ENCODE measurements at regions not wholly inside any gene's neighbourhood (a gene's known extent, or its start where the extent isn't known, plus 50 kb on each side); places are given as distances from the start of the nearest gene placed in this dataset.
"Not testable (repeated sequence)": the region's sequence is repeated elsewhere in the genome, so short reads cannot be mapped to it uniquely, and the experiment has no call there.

GRCh38 chr6:100210137-100211117 is 216.4 kb upstream of the MCHR2 start:
- no peaks in the 10 kb centered on the region for H3K27me3 ChIP-seq (replicated peaks)
- no peak for DNase-seq
- H3K4me3 ChIP-seq (ENCODE audit: low read depth, low read length), result no peak overlapping the region
- in situ Hi-C loops (cut with HindIII; ENCODE audit: low pct_ligation_motif_present, low sequenced_read_pairs), result no loop called here
- no peaks in the 10 kb centered on the region for H3K36me3 ChIP-seq (replicated peaks)
- TF ChIP-seq, protein P1, sequence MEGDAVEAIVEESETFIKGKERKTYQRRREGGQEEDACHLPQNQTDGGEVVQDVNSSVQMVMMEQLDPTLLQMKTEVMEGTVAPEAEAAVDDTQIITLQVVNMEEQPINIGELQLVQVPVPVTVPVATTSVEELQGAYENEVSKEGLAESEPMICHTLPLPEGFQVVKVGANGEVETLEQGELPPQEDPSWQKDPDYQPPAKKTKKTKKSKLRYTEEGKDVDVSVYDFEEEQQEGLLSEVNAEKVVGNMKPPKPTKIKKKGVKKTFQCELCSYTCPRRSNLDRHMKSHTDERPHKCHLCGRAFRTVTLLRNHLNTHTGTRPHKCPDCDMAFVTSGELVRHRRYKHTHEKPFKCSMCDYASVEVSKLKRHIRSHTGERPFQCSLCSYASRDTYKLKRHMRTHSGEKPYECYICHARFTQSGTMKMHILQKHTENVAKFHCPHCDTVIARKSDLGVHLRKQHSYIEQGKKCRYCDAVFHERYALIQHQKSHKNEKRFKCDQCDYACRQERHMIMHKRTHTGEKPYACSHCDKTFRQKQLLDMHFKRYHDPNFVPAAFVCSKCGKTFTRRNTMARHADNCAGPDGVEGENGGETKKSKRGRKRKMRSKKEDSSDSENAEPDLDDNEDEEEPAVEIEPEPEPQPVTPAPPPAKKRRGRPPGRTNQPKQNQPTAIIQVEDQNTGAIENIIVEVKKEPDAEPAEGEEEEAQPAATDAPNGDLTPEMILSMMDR (IDR thresholded peaks at IDR 0.05; ENCODE audit: low read depth, low read length, missing control alignments), result no peak
- H3K27ac ChIP-seq, result no peak overlapping the region

DNA sequence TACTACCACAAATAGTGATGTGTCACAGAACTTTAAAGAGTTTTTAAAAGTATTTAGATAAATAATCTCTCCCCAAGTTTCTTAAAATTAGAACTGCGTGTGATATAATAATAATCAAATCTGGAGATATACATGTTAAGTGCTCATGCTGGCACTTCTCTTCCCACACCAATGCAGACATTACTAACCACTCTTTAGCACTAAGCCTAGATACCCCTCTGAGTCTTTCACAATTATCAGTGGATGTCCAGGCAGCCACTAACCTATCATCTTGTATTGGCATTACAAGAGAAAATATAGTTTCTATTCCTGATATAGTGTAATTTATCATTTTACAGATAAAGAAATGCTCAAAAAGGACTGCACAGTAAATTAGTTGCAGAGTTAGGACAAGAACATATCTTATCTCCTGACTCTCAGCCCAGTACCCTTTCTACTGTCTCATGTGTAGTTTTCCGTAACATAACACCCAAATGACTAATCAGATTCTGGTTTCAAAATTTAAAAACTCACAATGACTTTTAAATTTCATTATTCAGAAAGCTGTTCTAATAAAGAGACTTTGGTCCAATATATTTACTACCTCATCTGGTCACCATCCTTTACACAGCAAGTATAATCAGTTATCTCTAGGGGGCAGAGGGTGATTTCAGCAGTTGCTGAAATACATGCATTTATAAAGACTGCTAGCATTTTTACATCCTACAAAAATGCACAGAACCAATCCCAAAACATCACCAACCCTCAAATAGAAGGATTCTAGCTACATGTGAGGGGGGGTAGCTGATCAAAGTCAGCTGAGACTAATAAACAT is 215.5 kb upstream of the MCHR2 start:
- no peak overlapping the region for H3K4me3 ChIP-seq (ENCODE audit: low read depth, low read length)
- H3K36me3 ChIP-seq (replicated peaks), result no peaks in the 10 kb centered on the region
- TF ChIP-seq, protein P1 (IDR thresholded peaks at IDR 0.05; ENCODE audit: low read depth, low read length, missing control alignments), result no peak
- H3K27me3 ChIP-seq (replicated peaks), result no peaks in the 10 kb centered on the region
- in situ Hi-C loops (cut with HindIII; ENCODE audit: low pct_ligation_motif_present, low sequenced_read_pairs), result no loop called here
- no peak overlapping the region for H3K27ac ChIP-seq
- DNase-seq, result no peak

GRCh38 chr6:100203400-100203799 is 209.4 kb upstream of the MCHR2 start:
- peak overlapping the region; percentile 99 for H3K27ac ChIP-seq
- no peak overlapping the region for H3K4me3 ChIP-seq (ENCODE audit: low read depth, low read length)
- in situ Hi-C loops (cut with HindIII; ENCODE audit: low pct_ligation_motif_present, low sequenced_read_pairs), result no loop called here
- peak; percentile 88 for DNase-seq
- H3K27me3 ChIP-seq (replicated peaks), result no peaks in the 10 kb centered on the region
- H3K36me3 ChIP-seq (replicated peaks), result no peaks in the 10 kb centered on the region
- TF ChIP-seq, protein P1 (IDR thresholded peaks at IDR 0.05; ENCODE audit: low read depth, low read length, missing control alignments), result no peak

DNA sequence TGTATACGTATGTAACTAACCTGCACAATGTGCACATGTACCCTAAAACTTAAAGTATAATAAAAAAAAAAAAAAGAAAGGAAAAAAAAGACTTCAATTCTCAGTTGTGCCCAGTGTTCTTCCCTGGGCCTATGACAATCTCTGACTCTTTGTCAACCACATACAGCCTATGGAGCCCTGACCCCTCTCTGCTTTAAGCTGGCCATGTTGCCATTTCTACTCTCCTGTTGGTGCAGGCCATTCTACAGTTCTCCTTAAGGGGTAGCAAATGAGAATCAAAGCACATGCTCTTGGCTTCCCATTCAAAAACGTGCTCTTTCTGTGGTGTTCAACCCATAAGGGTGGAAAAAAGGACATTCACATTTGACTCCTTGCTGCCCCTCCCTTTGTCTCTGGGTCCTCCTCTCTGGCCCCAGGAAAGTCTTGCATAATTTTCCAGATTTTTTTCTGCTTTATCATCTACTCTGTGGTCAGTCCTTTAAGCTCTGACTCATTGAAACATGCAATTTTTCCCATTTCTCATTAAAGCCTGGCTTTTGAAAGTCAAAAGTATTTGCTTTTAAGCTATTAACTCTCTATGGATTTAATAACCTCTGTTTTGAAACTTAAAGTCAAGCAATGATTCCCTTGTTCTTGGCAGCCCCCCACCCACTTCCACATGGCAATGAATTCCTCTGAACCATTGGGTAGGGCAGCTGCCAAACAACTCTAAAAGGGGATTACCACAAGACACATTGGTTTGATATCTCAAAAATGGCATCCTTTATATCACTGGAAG is 208.6 kb upstream of the MCHR2 start:
- Histone ChIP-seq H3K27ac (peak overlapping the region; percentile 99), H3K4me3 (ENCODE audit: low read depth, low read length) (no peak overlapping the region), H3K27me3 (replicated peaks) (no peaks in the 10 kb centered on the region), H3K36me3 (replicated peaks) (no peaks in the 10 kb centered on the region)
- peak; percentile 83 for DNase-seq
- in situ Hi-C loops (cut with HindIII; ENCODE audit: low pct_ligation_motif_present, low sequenced_read_pairs), result no loop called here
- TF ChIP-seq, protein P1 (IDR thresholded peaks at IDR 0.05; ENCODE audit: low read depth, low read length, missing control alignments), result no peak

DNA sequence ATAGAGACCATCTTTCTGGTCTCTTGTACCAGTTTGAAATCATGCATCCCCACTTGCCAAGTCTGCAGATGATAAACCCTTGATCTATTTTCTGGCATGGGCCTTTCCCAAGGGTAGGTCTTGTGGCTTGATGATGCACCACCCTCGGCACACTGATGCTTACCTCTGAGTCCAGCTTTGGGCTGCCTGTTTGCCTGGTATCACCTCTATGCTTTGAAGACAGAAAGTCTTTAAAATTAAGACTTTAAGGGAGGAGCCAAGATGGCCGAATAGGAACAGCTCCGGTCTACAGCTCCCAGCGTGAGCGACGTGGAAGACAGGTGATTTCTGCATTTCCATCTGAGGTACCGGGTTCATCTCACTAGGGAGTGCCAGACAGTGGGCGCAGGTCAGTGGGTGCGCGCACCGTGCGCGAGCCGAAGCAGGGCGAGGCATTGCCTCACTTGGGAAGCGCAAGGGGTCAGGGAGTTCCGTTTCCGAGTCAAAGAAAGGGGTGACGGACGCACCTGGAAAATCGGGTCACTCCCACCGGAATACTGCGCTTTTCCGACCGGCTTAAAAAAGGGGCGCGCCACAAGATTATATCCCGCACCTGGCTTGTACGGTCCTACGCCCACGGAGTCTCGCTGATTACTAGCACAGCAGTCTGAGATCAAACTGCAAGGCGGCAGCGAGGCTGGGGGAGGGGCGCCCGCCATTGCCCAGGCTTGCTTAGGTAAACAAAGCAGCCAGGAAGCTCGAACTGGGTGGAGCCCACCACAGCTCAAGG is 202.4 kb upstream of the MCHR2 start:
- H3K36me3 ChIP-seq (replicated peaks); in situ Hi-C loops (cut with HindIII; ENCODE audit: low pct_ligation_motif_present, low sequenced_read_pairs); H3K27ac ChIP-seq; H3K27me3 ChIP-seq (replicated peaks); H3K4me3 ChIP-seq (ENCODE audit: low read depth, low read length); DNase-seq: not testable (repeated sequence)

DNA sequence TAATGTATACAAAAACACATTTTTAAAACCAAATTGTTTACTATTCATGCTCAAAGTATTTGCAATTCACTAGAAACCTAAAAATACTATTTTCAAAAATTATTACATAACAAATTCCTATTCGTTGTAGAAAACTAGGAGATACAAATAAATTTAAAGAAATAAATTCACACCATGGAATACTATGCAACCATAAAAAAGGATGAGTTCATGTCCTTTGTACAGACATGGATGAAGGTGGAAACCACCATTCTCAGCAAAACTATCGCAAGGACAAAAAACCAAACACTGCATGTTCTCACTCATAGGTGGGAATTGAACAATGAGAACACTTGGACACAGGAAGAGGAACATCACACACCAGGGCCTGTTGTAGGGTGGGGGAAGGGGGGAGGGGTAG is 201.2 kb upstream of the MCHR2 start:
- H3K27ac ChIP-seq; in situ Hi-C loops (cut with HindIII; ENCODE audit: low pct_ligation_motif_present, low sequenced_read_pairs); H3K36me3 ChIP-seq (replicated peaks): not testable (repeated sequence)

More for the DNA sequence above, 201.2 kb upstream of the MCHR2 start:
- not testable (repeated sequence) for H3K27me3 ChIP-seq (replicated peaks); DNase-seq; H3K4me3 ChIP-seq (ENCODE audit: low read depth, low read length)

Measured in brain microvascular endothelial cell (primary cell).